K562 (cell line): ENCODE measurements at regions not wholly inside any gene's neighbourhood (a gene's known extent, or its start where the extent isn't known, plus 50 kb on each side); places are given as distances from the start of the nearest gene placed in this dataset.

ENCODE experiments used
- ATAC-seq: fragments of 200-7000 bp; cut with Tn5 transposase; 3 replicates; pipeline ENCODE4 v1.9.1; 2020; ENCODE audit warnings: moderate library complexity
- BruUV-seq: library from RNA; stranded (reverse); fragments of 400-500 nt; replicated peaks from 2 replicates; lab custom pipeline; 2021; lab: Mats Ljungman, UMichigan
- CTCF ChIA-PET: fragments of 300-600 bp; formaldehyde crosslinking; extraction: SDS; loops from one replicate; lab custom pipeline; 2021; ENCODE audit warnings: low intra/inter-chr PET ratio; lab: Yijun Ruan, JAX
- POLR2A ChIA-PET: fragments of 300-600, 350-650 bp; sonication (Branson Sonifier 250); formaldehyde crosslinking; extraction: SDS; loops from one replicate; lab custom pipeline; 2021; ENCODE audit warnings: antibody characterized with exemption, inconsistent platforms; lab: Yijun Ruan, JAX
- DNase-seq, 4 experiments: peaks; one replicate each; pipeline versions ENCODE4 v3.0.0 to v3.0.0-alpha.2; 2011 to 2018; ENCODE audit warnings: low spot score in 3 of 4, mixed read lengths in 3 of 4; ENCODE audit errors: extremely low read depth in 1 of 4
- FAIRE-seq: peaks from 2 replicates; lab custom pipeline; 2011; peaks lifted over from hg19 to GRCh38; lab: Jason Lieb, UNC
- H2AFZ ChIP-seq: 2 replicates; pipeline ENCODE4 v1.6.0; 2011; ENCODE audit warnings: low read depth, low read length, control low read depth, inconsistent platforms
- H3K27ac ChIP-seq: fragments of 200-600 bp; 3 replicates; pipeline ENCODE4 v1.8.0; 2011; ENCODE audit warnings: low read depth, mild to moderate bottlenecking, control low read depth, inconsistent platforms, low read length, moderate library complexity, mixed read lengths; ENCODE audit errors: extremely low read depth
- H3K27me3 ChIP-seq, 2 experiments: fragments of 300-600 bp in 1 of 2; 2 replicates in 1 of 2; 3 replicates in 1 of 2; pipeline versions ENCODE4 v1.6.0 to v1.8.0; 2011; ENCODE audit warnings: inconsistent platforms in 2 of 2, low read length in 2 of 2, mild to moderate bottlenecking in 1 of 2, mixed read lengths in 1 of 2, moderate library complexity in 1 of 2; ENCODE audit not compliant: control insufficient read depth in 2 of 2, insufficient read depth in 2 of 2
- H3K36me3 ChIP-seq: fragments of 300-600 bp; 3 replicates; pipeline ENCODE4 v1.8.0; 2011; ENCODE audit warnings: mild to moderate bottlenecking, low read length, inconsistent platforms; ENCODE audit not compliant: control insufficient read depth, insufficient read depth
- H3K4me1 ChIP-seq, 2 experiments: fragments of 200-600 bp in 1 of 2; replicated peaks in 1 of 2; 2 replicates in 1 of 2; 3 replicates in 1 of 2; pipeline versions ENCODE4 v1.5.1 to v1.8.0; 2011; ENCODE audit warnings: inconsistent platforms in 2 of 2, low read length in 2 of 2, mild to moderate bottlenecking in 1 of 2, mixed read lengths in 1 of 2, moderate library complexity in 1 of 2; ENCODE audit not compliant: control insufficient read depth in 2 of 2, insufficient read depth in 2 of 2
- H3K4me2 ChIP-seq: 2 replicates; pipeline ENCODE4 v1.6.1; 2011; ENCODE audit warnings: low read length, control low read depth, inconsistent platforms, mixed read lengths; ENCODE audit not compliant: insufficient read depth
- H3K4me3 ChIP-seq: fragments of 200-600 bp; sonication (generic), shearing (Covaris generic); 2 replicates; pipeline ENCODE4 v1.5.1; 2016; ENCODE audit warnings: control low read depth, inconsistent platforms
- H3K79me2 ChIP-seq: fragments of 200-600 bp; 3 replicates; pipeline ENCODE4 v1.8.0; 2011; ENCODE audit warnings: low read length, inconsistent platforms; ENCODE audit not compliant: control insufficient read depth, insufficient read depth
- H3K9ac ChIP-seq, 2 experiments: 2 replicates each; pipeline versions ENCODE4 v1.6.0 to v1.6.1; 2011; ENCODE audit warnings: low read depth in 2 of 2, low read length in 2 of 2, control low read depth in 1 of 2, inconsistent platforms in 1 of 2, mild to moderate bottlenecking in 1 of 2, mixed read lengths in 1 of 2; ENCODE audit not compliant: insufficient read depth in 1 of 2
- H3K9me1 ChIP-seq: one replicate; pipeline ENCODE4 v1.6.0; 2011; ENCODE audit warnings: inconsistent platforms, mild to moderate bottlenecking, low read length, moderate library complexity; ENCODE audit not compliant: control insufficient read depth, insufficient read depth
- H3K9me3 ChIP-seq: replicated peaks from 2 replicates; pipeline ENCODE4 v1.5.1; 2011; ENCODE audit warnings: low read depth, low read length, inconsistent platforms; ENCODE audit not compliant: control insufficient read depth, insufficient read depth
- H4K20me1 ChIP-seq: replicated peaks from 2 replicates; pipeline ENCODE4 v1.6.1; 2011; ENCODE audit warnings: low read length, inconsistent platforms, mixed read lengths; ENCODE audit not compliant: control insufficient read depth, insufficient read depth
- BHLHE40 ChIP-seq: IDR thresholded peaks from 2 replicates; pipeline ENCODE4 v1.6.1; 2011; ENCODE audit warnings: low read length, improper control_type of control experiment
- E2F1 ChIP-seq: sonication (generic); formaldehyde crosslinking; IDR thresholded peaks from 2 replicates; pipeline ENCODE4 v1.8.1; 2023; ENCODE audit warnings: mild to moderate bottlenecking, missing genetic modification reagents, moderate library complexity
- HNRNPLL ChIP-seq: fragments of 200-400 bp; formaldehyde crosslinking; IDR thresholded peaks from 2 replicates; pipeline ENCODE4 v1.6.1; 2017; ENCODE audit warnings: low read length, low read depth, mild to moderate bottlenecking; ENCODE audit not compliant: poor library complexity, severe bottlenecking
- MAZ ChIP-seq, 2 experiments: fragments of 450-650 bp in 1 of 2; sonication (generic) in 1 of 2; formaldehyde crosslinking; IDR thresholded peaks in 1 of 2; conservative IDR thresholded peaks in 1 of 2; 2 replicates each; pipeline versions ENCODE4 v1.4.0 to v1.5.0; 2020; ENCODE audit warnings: mild to moderate bottlenecking in 1 of 2, missing genetic modification reagents in 1 of 2
- PATZ1 ChIP-seq: fragments of 250-450 bp; sonication (Bioruptor Pico); IDR thresholded peaks from 2 replicates; pipeline ENCODE4 v1.5.0; 2020; ENCODE audit warnings: mild to moderate bottlenecking, borderline replicate concordance
- PBX2 ChIP-seq, 2 experiments: IDR thresholded peaks in 1 of 2; conservative IDR thresholded peaks in 1 of 2; 2 replicates each; pipeline ENCODE4 v1.6.1; 2016; ENCODE audit warnings: low read depth in 2 of 2, mild to moderate bottlenecking in 1 of 2, missing compliant biosample characterization in 1 of 2, missing genetic modification characterization in 1 of 2, moderate library complexity in 1 of 2
- POU5F1 ChIP-seq: fragments of 150-350 bp; IDR thresholded peaks from 2 replicates; pipeline ENCODE4 v1.6.1; 2014; ENCODE audit warnings: borderline replicate concordance, low read length, low read depth, mild to moderate bottlenecking; ENCODE audit not compliant: partially characterized antibody
- RUNX1 ChIP-seq: sonication (generic); IDR thresholded peaks from 2 replicates; pipeline ENCODE4 v1.6.1; 2016; ENCODE audit warnings: antibody characterized with exemption, low read depth
- TFAP4 ChIP-seq: sonication (generic); formaldehyde crosslinking; IDR thresholded peaks from 2 replicates; pipeline ENCODE4 v1.8.0; 2022; ENCODE audit warnings: missing genetic modification reagents, mild to moderate bottlenecking, moderate library complexity, borderline replicate concordance
- ZNF277 ChIP-seq: fragments of 250-450 bp; sonication (Bioruptor Pico); IDR thresholded peaks from 2 replicates; pipeline ENCODE4 v1.8.0; 2022; ENCODE audit warnings: inconsistent platforms, mild to moderate bottlenecking, moderate library complexity, borderline replicate concordance
- ZNF431 ChIP-seq: sonication (generic); formaldehyde crosslinking; IDR thresholded peaks from 2 replicates; pipeline ENCODE4 v1.8.0; 2022; ENCODE audit warnings: mild to moderate bottlenecking, missing genetic modification reagents
- WGBS: fragments of 100-300 bp; shearing (Covaris generic); methylation state at CpG from one replicate; pipeline ENCODE4 v1.1.6; 2016; ENCODE audit warnings: low coverage, mixed read lengths; ENCODE audit not compliant: insufficient coverage; ENCODE audit errors: missing lambda C conversion rate; 5-methylcytosine and 5-hydroxymethylcytosine counted together
- in situ Hi-C: fragments of 300-500 bp; cut with MboI; formaldehyde crosslinking; loops from 4 replicates; pipeline ENCODE4 v1.15.0; 2018; ENCODE audit warnings: inconsistent platforms, mixed read lengths
- intact Hi-C: fragments of 100-400 bp; cut with micrococcal nuclease; formaldehyde crosslinking; loops from 2 replicates; pipeline ENCODE4 v1.14.2; 2022

GRCh38 chr3:124659175-124659574 lies 71.1 kb upstream of the UMPS start (continued):
- TF ChIP-seq PBX2 (CRISPR knock-in tag; IDR thresholded peaks at IDR 0.05; ENCODE audit: low read depth) = no peak
- peak; percentile 63 for TF ChIP-seq PBX2 (tag; conservative IDR thresholded peaks at IDR 0.05; ENCODE audit: low read depth)

- in situ Hi-C loops = no loop called here
- no TSS peak for BruUV-seq
- Histone ChIP-seq H3K79me2 (no peaks in the 10 kb centered on the region), H3K27me3 (no peaks in the 10 kb centered on the region), H3K9me3 (no peaks in the 10 kb centered on the region), H3K36me3 (no peaks in the 10 kb centered on the region; the same call in 2 of the 3 replicates), H2AFZ (0 out of 2 replicates have a peak overlapping the region, but pooled peaks have one; percentile 39), H3K4me2 (no peak overlapping the region), H4K20me1 (no peaks in the 10 kb centered on the region), H3K4me3 (no peak overlapping the region), H3K9me1 (no peaks in the 10 kb centered on the region), H3K9ac (no peak overlapping the region), H3K27ac (no peak overlapping the region), H3K4me1 (peaks cover 0 to 3% of the 10 kb centered on the region in 2 experiments; a peak in 2 of 5 replicates)
- ATAC-seq (no peak), DNase-seq (no peak), FAIRE-seq (no peak)
- POLR2A ChIA-PET = no interaction called here
- intact Hi-C loops = no loop called here
- CTCF ChIA-PET = no interaction called here
- WGBS = no CpG with 5 or more reads among the region's 1 CpG
- TF ChIP-seq ZNF277 (no peak), MAZ (CRISPR knock-in tag; conservative IDR thresholded peaks at IDR 0.05 in 1 of 2, IDR thresholded peaks at IDR 0.05 in 1 of 2) (no peak), BHLHE40 (no peak), RUNX1 (no peak), HNRNPLL (no peak), TFAP4 (CRISPR knock-in tag) (no peak), E2F1 (CRISPR knock-in tag) (no peak), ZNF431 (CRISPR knock-in tag) (no peak), POU5F1 (no peak), PATZ1 (CRISPR knock-in tag) (no peak)
Observed at GRCh38 chr3:124660599-124660998, 69.7 kb upstream of the UMPS start.
